NT2/D1 (cell line): ENCODE measurements at regions not wholly inside any gene's neighbourhood (a gene's known extent, or its start where the extent isn't known, plus 50 kb on each side); places are given as distances from the start of the nearest gene placed in this dataset.

Experiments used
- SUZ12 ChIP-seq: IDR thresholded peaks from 2 replicates; pipeline ENCODE4 v1.6.1; 2011; ENCODE audit not compliant: insufficient read length, insufficient read depth; ENCODE audit errors: extremely low read depth
- YY1 ChIP-seq: IDR thresholded peaks from 2 replicates; pipeline ENCODE4 v1.6.1; 2011; ENCODE audit not compliant: insufficient read length, insufficient read depth
- ZNF274 ChIP-seq: IDR thresholded peaks from 2 replicates; pipeline ENCODE4 v1.6.1; 2011; ENCODE audit warnings: mild to moderate bottlenecking, low read depth, low read length

DNA sequence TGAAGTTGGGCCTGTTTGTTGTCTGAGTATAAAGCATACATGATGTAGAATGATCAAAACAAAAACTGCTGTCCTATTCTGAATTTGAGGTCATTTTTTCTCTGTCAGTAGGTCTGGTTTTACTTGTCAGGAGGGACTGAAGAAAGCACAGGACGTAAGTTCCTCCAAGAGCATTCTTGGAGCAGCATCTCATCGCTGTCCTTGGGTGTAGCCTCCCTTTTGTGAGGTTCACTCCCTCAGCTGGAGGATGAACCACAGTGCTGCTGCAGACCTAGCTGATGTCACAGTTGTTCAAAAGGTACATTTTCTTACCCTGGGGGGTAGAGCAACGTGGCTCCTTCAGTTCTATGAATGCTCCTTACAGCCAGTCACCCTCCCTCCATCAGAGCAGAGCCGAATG lies 490.0 kb upstream of the TBL1XR1 start:
- no peak for TF ChIP-seq YY1
- no peak for TF ChIP-seq ZNF274
- no peak for TF ChIP-seq SUZ12
